ENCODE measurements at regions not wholly inside any gene's neighbourhood (a gene's known extent, or its start where the extent isn't known, plus 50 kb on each side); places are given as distances from the start of the nearest gene placed in this dataset.

DNA sequence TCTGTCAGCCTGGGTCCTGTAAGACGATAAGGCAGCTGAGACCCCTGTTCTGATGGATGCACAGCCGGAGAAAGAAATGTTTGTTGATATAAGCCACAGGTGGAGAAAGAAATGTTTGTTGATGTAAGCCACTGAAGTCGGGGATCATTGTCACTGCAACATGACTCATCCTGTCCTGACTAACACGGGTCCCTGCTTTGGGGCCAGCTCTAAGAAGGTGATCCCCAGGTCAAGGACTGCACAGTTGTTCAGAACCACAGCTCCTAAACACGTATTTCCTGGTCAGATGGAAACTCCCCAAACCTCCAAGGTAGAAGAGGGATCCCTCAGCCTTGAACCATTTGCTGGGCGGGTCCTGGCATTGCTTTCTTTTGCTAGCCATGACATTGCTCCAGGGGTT lies 86.4 kb upstream of the IGSF21 start:
- no peak for DNase-seq

DNA sequence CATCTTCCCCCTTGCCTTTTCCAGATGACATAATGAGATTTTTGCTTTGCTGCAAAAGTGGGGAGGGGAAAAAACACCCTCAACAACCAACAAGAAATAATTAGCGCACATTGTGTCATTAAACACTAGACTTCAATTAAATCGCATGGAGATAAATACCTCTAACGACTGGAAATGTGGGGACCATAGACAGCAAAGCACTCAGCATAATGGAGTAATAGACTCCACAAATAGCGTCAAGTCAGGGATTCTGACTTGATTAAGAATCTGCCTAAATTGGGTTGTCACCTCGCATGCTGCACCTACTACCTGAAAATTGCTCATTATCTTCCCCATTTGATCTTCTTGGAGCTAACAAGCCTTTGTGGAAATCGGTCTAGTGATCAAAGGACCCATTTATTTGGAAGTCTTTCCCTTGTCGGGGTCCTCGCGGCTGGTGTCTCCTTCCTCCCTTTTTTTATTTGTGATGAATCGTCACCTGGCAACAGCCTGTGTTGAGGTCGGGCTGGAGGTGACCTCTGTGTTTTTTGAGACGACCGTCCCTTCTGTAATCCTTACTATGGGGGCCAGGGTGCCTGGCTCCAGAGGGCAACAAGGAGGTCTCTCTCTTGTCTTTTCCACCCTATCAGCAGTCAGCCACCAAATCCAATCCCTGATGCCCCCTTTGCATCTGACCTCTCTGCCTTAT lies 75.3 kb upstream of the IGSF21 start:
- no peak for DNase-seq

DNA sequence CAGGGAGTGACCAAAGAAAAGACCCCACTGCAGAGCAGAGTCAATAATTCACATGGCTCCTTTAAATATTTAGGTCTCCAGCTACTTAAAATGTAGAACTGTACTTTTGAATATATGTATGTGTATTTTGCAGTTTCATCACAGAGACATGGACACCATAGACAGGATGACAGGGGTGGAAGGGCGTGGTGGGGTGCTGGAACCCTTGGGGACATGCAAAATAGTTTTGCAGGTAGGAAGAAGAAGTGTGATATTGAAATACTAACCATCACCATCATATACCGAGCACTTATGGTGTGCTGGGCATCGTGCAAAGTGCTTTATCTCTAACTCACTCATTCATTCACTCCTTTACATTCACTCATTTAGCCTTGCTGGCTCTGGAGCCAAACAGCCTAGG lies 72.5 kb upstream of the IGSF21 start:
- no peak for DNase-seq

DNA sequence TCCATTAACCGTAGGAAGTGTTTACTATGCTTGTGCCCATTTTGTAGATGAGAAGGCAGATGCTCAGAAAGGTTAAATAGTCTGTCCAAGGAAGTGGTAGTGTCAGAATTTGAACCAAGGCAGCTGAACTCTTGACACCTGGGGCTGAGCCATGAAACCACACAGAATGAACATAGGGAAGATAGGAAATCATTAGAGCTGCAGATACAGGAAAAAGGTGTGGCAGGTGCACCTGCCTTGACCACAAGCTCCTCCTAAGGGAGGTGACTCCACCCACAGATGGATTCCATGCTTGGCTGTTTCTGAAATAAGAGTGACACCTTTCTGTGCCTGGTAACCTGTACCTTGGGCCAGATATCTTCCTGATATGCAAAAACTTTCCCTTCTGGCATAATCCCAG lies 69.9 kb upstream of the IGSF21 start:
- no peak for DNase-seq

DNA sequence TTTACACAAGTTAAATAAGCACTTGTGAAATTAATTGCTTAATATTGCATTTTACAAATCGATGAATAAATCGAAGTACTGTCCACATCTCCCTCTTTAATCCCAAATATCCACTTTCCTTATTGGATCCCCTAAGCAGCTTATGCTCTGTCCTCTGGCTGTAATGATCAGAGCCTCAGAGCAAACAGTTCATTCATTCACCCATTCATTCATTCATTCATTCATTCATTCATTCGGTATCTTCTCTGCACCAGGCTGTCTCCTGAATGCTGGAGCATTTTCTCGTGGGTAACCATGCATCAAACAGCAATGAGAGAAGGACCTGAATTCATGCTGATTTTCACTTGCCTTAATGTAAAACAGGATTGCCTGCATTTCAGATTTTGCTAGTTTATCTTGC lies 69.5 kb upstream of the IGSF21 start:
- DNase-seq = no peak

DNA sequence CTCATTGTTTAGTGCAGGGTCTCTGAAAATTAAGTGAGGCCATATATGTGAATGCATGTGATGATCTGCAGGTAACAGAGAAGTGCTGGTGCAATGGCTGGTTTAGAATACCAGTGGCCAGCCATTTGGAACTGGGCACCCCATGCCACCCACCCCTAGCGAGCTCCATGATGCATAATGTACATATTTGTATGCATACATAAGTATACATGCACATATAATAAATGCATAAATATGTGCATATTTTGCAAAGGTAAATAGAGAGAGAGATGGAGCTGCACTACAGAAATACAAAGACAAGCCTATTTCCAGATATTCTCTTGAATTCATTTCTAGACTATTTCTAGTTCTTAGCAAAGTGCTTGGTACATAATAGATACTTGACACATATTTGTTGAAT lies 68.5 kb upstream of the IGSF21 start:
- no peak for DNase-seq

DNA sequence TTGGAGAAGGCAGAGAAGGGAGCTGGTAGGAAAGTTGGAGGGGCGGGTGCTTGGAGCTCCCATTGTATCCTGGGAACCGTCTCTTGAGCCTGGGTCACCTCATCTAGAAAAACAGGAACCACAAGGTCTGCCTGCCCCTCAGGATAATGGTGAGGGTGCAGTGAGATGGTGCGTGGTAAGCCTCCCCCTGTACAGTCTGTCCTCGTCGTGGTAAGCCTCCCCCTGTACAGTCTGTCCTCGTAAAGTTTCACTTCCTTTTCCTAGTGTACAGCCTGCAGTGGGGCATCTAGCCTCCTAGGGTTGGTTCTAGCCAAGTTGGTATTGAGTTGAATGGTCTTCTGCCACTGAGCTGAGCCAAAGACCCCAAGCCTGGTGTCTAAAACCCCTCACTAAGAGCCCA lies 66.5 kb upstream of the IGSF21 start:
- DNase-seq = no peak

DNA sequence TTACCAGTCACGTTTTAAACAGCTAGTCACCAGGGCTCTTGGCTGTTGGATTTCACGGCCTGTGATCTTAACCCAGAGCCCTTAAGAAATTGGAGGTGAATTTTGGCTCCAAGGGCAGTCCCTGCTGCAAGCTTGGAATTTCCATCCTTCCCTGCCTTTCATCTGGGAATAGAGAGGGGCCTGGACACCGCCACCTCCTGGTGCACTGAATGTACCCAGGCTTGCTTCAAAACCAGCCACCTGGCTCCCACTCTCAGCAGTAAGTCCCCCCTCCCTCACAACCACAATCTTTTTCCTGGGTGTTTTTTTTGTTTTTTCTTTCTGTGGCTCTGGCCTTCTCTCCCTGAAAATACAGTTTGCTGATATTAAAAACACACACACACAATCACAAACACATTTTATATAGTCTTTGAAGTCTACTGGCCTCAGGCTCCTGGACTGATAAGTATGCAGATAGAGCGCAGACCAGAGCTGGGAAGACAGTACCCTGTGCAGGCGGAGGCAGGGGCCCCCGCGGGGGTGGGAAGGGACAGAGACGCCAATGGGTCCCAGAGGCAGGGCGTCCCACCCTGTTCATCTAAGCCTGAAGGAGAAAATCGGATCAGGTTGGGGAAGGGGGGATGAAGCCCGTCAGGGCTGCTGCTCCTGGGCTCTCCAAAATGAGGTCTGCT lies 65.8 kb upstream of the IGSF21 start:
- DNase-seq = no peak

DNA sequence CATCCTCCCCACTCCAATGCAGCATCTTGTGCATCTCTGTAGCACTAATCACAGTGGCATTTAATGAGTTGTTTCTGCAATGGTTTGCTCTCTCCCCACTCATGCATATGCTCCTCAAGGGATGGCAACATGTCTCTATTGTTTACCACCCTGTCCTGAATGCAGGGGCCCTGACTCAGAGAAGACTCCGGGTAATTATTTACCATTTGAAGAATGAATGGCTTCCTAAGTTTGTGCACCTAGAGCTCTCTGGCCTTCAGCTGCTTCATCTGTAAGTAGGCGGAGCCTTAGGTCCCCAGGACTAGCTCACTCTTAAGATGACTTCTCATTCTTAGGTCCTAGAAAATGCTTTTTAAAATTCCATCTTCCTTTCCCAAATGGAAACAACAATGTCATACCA lies 63.7 kb upstream of the IGSF21 start:
- DNase-seq = no peak

DNA sequence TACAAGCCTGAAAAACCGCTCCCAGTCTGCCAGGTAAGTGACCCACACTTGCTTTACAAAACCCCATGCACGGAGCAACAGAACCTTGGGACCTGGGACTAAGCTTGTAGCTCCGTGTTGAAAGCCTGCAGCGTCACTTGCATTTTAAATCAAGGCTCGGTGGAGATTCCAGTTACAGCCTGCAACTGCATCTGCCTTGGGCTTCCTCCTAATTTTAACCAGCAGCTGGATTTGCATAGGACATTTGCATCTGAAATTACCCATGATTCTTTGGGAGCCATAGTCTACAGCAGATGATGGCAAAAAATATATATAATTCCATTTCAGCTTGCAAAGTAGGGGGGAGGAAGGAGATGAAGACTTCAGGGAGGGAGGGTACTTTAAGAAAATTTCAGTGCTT lies 62.4 kb upstream of the IGSF21 start:
- no peak for DNase-seq

DNA sequence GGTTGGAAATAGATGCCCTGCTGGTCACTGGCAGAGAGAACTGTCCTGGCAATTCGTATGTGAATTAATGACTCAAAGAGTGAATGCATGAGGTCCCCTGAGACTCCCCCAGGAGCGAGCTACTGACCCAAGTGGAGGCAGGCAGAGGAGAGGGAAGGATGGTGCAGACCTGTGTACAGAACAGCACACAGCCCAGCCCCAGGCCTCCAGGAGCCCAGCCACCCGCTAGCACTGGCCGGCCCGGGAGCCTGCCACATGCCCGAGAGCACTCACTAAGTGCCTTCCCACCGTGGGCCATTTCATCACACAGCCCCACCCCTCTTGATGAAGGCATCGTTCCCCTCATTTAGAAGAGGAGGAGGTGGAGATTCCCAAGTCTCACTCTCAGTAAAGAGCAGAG lies 62.0 kb upstream of the IGSF21 start:
- no peak for DNase-seq

DNA sequence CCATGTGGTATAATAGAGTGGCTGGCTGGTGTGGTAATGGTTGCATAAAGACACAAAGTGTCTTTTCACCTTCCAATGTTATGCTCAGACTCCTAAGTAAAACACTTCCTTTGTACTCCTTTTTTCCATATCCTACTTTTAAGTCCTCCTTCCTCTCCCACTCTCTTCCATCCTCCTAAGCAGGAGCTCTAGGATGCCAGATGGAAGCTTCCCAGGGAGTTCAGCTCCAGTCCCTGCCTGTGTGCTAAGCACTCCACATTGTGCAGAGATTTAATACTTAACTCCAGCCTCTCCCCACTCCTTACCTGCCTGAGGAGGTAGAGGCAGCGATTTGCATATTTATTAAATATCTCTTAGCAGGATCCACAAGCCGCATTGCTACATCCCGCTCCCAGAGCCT lies 60.5 kb upstream of the IGSF21 start:
- DNase-seq = no peak

DNA sequence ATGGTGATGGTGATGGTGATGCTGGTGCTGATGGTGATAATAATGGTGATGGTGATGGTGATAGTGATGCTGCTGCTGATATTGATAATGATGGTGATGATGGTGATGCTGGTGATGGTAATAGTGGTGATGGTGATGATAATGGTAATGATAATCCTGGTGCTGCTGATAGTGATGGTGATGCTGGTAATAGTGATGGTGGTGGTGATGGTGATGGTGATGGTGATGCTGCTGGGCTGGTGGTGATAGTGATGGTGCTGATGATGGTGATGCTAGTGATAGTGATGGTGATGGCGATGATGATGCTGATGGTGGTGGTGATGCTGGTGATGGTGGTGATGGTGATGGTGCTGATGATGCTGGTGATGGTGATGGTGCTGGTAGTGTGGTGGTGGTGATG lies 58.4 kb upstream of the IGSF21 start:
- no peak for DNase-seq

DNA sequence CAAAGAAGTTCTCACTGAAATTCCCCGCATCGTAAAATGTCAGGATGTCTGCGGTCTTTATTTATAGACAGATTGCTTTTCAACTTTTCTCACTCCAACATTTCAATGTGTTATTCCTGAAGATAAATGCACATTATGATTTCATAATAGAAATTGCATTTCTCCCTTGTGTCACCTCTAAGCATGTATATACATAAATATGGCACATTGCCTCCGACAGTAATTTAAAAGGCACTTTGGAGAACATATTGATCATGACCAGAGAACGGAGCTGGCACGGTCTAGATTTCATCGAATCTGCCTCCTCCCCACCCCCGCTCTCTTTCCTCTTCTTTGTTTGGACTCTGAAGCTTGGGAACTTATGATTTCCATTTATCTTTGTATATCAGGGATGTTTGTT lies 54.9 kb upstream of the IGSF21 start:
- no peak for DNase-seq

DNA sequence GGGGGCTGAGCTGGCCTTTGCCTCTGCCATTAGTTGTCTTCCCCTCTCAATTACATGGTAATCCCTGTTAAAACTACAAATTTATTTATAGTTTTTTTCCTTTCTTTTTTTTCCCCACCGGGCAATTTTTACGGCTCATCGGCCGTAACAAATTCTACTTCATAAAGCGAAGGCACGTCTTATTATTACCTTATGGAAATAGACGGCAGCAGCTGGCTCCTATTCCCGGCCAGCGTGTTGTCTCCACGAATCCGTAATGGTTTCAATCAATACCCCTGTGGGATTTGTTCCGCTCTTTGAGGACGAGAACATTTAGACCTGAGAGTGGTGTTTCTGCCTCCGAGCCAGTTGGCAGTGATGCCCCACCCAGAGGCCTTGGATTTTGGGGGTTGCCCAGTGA lies 52.4 kb upstream of the IGSF21 start:
- DNase-seq = no peak

DNA sequence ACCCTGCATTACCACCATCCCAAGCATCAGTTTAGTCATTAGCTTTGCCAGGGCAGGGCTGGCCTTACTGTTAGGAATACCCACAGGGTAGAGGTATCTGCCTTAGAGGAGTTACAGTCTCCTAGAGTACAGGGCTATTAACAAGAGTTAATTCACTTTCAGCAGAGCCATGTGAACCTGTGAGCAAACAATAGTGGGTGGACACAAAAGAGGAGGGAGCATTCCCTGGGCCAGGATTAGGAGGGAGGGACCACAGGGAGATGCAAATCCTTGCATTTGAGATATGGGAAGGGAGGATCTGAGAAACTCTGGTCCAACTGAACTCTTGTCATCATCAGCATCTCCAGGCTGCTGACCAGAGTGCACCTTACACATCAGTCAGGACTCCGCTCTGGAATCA lies 51.1 kb upstream of the IGSF21 start:
- DNase-seq = no peak

DNA sequence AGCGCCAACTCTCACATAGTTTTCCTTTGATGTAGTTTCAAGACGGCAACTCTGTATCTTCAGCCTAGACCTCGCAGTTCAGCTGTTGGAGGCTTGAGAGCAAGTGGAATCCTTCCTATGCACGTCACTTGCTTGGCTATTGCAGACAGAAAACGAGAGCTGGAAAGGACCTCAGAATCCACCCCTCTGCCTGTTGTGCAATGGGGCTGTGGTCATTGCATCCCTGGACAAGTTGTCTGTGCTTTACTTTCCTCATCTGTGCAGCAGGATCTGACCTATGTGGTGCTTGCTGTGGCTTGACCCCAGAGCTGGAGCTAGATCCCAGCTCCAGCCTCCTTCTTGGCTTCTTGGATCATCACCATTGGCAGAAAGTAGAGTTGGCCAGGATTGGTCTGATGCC lies 50.0 kb upstream of the IGSF21 start:
- no peak for DNase-seq

Data from fibroblast of upper back skin (primary cell).